Stimulated activated CD8-positive, alpha-beta memory T cell treated with anti-CD3 and anti-CD28 coated beads, Interleukin-15, amount 100 ng/mL, for 1 hour (primary cell): ENCODE measurements at regions not wholly inside any gene's neighbourhood (a gene's known extent, or its start where the extent isn't known, plus 50 kb on each side); places are given as distances from the start of the nearest gene placed in this dataset.

Source experiments
- DNase-seq: peaks from one replicate; pipeline ENCODE4 v3.0.0-alpha.2; 2020; ENCODE audit warnings: low read depth

GRCh38 chr15:38672814-38673670, 108.4 kb upstream of the RASGRP1 start:
- DNase-seq = no peak

- DNase-seq = no peak
Observed at GRCh38 chr15:38674448-38674847, 109.8 kb upstream of the RASGRP1 start.

- DNase-seq = no peak
Observed at GRCh38 chr15:38678281-38678680, 113.7 kb upstream of the RASGRP1 start.

- DNase-seq = no peak
Observed at GRCh38 chr15:38680775-38681174, 116.2 kb upstream of the RASGRP1 start.

- DNase-seq = no peak
Observed at GRCh38 chr15:38682363-38682762, 117.7 kb upstream of the RASGRP1 start.

- no peak for DNase-seq
Observed at GRCh38 chr15:38682861-38683260, 118.2 kb upstream of the RASGRP1 start.

- peak; percentile 51 for DNase-seq
Observed at GRCh38 chr15:38683382-38684242, 119.0 kb upstream of the RASGRP1 start.

- no peak for DNase-seq
Observed at GRCh38 chr15:38684440-38685010, 119.9 kb upstream of the RASGRP1 start.

- no peak for DNase-seq
Observed at GRCh38 chr15:38685686-38686339, 121.2 kb upstream of the RASGRP1 start.

GRCh38 chr15:38687340-38687739, 122.7 kb upstream of the RASGRP1 start:
- no peak for DNase-seq

GRCh38 chr15:38687775-38688495, 123.3 kb upstream of the RASGRP1 start:
- DNase-seq = no peak

GRCh38 chr15:38688761-38689160, 124.1 kb upstream of the RASGRP1 start:
- DNase-seq = no peak

- no peak for DNase-seq
Observed at GRCh38 chr15:38689522-38689921, 124.9 kb upstream of the RASGRP1 start.

- DNase-seq = no peak
Observed at GRCh38 chr15:38690216-38690615, 125.6 kb upstream of the RASGRP1 start.

- DNase-seq = peak; percentile 76
Observed at GRCh38 chr15:38690719-38691332, 126.2 kb upstream of the RASGRP1 start.

- DNase-seq = no peak
Observed at GRCh38 chr15:38691377-38691776, 126.8 kb upstream of the RASGRP1 start.

GRCh38 chr15:38691965-38692788, 127.6 kb upstream of the RASGRP1 start:
- DNase-seq = no peak

- no peak for DNase-seq
Observed at GRCh38 chr15:38692789-38693062, 128.1 kb upstream of the RASGRP1 start.

GRCh38 chr15:38695249-38696108, 130.9 kb upstream of the RASGRP1 start:
- DNase-seq = no peak
